IMR-90 (cell line): ENCODE measurements at regions not wholly inside any gene's neighbourhood (a gene's known extent, or its start where the extent isn't known, plus 50 kb on each side); places are given as distances from the start of the nearest gene placed in this dataset.

Experiments used
- ATAC-seq: fragments of 200-7000 bp; cut with Tn5 transposase; 2 replicates; pipeline ENCODE4 v1.9.1; 2020; ENCODE audit warnings: low read depth, mild to moderate bottlenecking, moderate library complexity
- BruUV-seq: library from RNA; stranded (reverse); fragments of 400-500 nt; replicated peaks from 2 replicates; lab custom pipeline; 2021; lab: Mats Ljungman, UMichigan
- CTCF ChIA-PET: fragments of 300-600 bp; formaldehyde crosslinking; extraction: SDS; loops from one replicate; lab custom pipeline; 2021; ENCODE audit warnings: antibody characterized with exemption; lab: Yijun Ruan, JAX
- POLR2A ChIA-PET: fragments of 300-600 bp; sonication (Branson Sonifier 250); formaldehyde crosslinking; loops from one replicate; lab custom pipeline; 2022; ENCODE audit warnings: antibody characterized with exemption; ENCODE audit not compliant: unreplicated experiment; lab: Charles Lee
- DNase-seq: peaks from one replicate; pipeline ENCODE4 v3.0.0; 2013
- H2AFZ ChIP-seq: replicated peaks from 2 replicates; pipeline ENCODE3; 2013; ENCODE audit warnings: low read length, mild to moderate bottlenecking; ENCODE audit not compliant: poor library complexity
- H2AK5ac ChIP-seq: 2 replicates; pipeline ENCODE4 v1.6.1; 2013; ENCODE audit warnings: low read depth, low read length, inconsistent platforms
- H2AK9ac ChIP-seq: replicated peaks from 2 replicates; pipeline ENCODE3; 2013; ENCODE audit warnings: mild to moderate bottlenecking, low read depth, low read length, moderate library complexity; ENCODE audit not compliant: poor library complexity
- H2BK120ac ChIP-seq: 2 replicates; pipeline ENCODE4 v1.6.1; 2013; ENCODE audit warnings: low read depth, low read length, inconsistent platforms
- H2BK15ac ChIP-seq: 3 replicates; pipeline ENCODE4 v1.6.1; 2013; ENCODE audit warnings: low read depth, low read length, inconsistent platforms
- H2BK20ac ChIP-seq: 2 replicates; pipeline ENCODE4 v1.6.1; 2013; ENCODE audit warnings: low read depth, mild to moderate bottlenecking, inconsistent platforms, low read length, moderate library complexity
- H2BK5ac ChIP-seq: 2 replicates; pipeline ENCODE4 v1.6.1; 2013; ENCODE audit warnings: mild to moderate bottlenecking, low read depth, low read length, inconsistent platforms; ENCODE audit not compliant: poor library complexity, severe bottlenecking
- H3K14ac ChIP-seq: replicated peaks from 2 replicates; pipeline ENCODE4 v1.6.1; 2013; ENCODE audit warnings: low read depth, low read length, inconsistent platforms
- H3K18ac ChIP-seq: 2 replicates; pipeline ENCODE4 v1.6.1; 2013; ENCODE audit warnings: low read depth, low read length, control low read depth
- H3K23ac ChIP-seq: 2 replicates; pipeline ENCODE4 v1.6.1; 2013; ENCODE audit warnings: low read depth, low read length, inconsistent platforms
- H3K27ac ChIP-seq: 2 replicates; pipeline ENCODE4 v1.5.1; 2013; ENCODE audit warnings: mild to moderate bottlenecking, control low read depth, low read length; ENCODE audit not compliant: insufficient read depth
- H3K27me3 ChIP-seq: 2 replicates; pipeline ENCODE4 v1.6.1; 2013; ENCODE audit warnings: low read length; ENCODE audit not compliant: control insufficient read depth, insufficient read depth
- H3K36me3 ChIP-seq: 2 replicates; pipeline ENCODE4 v1.6.1; 2013; ENCODE audit warnings: low read length, mixed read lengths; ENCODE audit not compliant: control insufficient read depth, insufficient read depth
- H3K4ac ChIP-seq: 2 replicates; pipeline ENCODE4 v1.6.1; 2013; ENCODE audit warnings: low read depth, low read length, inconsistent platforms
- H3K4me1 ChIP-seq: 2 replicates; pipeline ENCODE4 v1.6.1; 2013; ENCODE audit warnings: low read length, mixed read lengths; ENCODE audit not compliant: control insufficient read depth, insufficient read depth
- H3K4me2 ChIP-seq: 2 replicates; pipeline ENCODE4 v1.6.1; 2013; ENCODE audit warnings: low read depth, mild to moderate bottlenecking, control low read depth, low read length, moderate library complexity
- H3K4me3 ChIP-seq: 2 replicates; pipeline ENCODE4 v1.5.1; 2013; ENCODE audit warnings: low read depth, mild to moderate bottlenecking, control low read depth, low read length, moderate library complexity; ENCODE audit not compliant: insufficient read depth
- H3K56ac ChIP-seq: 2 replicates; pipeline ENCODE4 v1.6.1; 2013; ENCODE audit warnings: low read length, inconsistent platforms; ENCODE audit not compliant: insufficient read depth; ENCODE audit errors: extremely low read depth
- H3K79me1 ChIP-seq, 2 experiments: 2 replicates each; pipeline ENCODE4 v1.6.1; 2013; ENCODE audit warnings: low read length in 2 of 2, inconsistent platforms in 1 of 2, low read depth in 1 of 2
- H3K9ac ChIP-seq: 2 replicates; pipeline ENCODE4 v1.6.1; 2013; ENCODE audit warnings: low read depth, low read length, control low read depth
- H3K9me1 ChIP-seq: 2 replicates; pipeline ENCODE4 v1.6.1; 2013; ENCODE audit warnings: low read length, inconsistent platforms; ENCODE audit not compliant: insufficient read depth
- H3K9me3 ChIP-seq: 2 replicates; pipeline ENCODE4 v1.6.1; 2013; ENCODE audit warnings: low read length; ENCODE audit not compliant: control insufficient read depth, insufficient read depth
- H4K20me1 ChIP-seq: 2 replicates; pipeline ENCODE4 v1.6.1; 2013; ENCODE audit warnings: low read length, inconsistent platforms; ENCODE audit not compliant: insufficient read depth
- H4K5ac ChIP-seq: 2 replicates; pipeline ENCODE4 v1.6.1; 2013; ENCODE audit warnings: mild to moderate bottlenecking, low read depth, low read length, control low read depth
- H4K8ac ChIP-seq, 2 experiments: 2 replicates each; pipeline ENCODE4 v1.6.1; 2013; ENCODE audit warnings: low read depth in 2 of 2, low read length in 2 of 2, control low read depth in 1 of 2, inconsistent platforms in 1 of 2
- H4K91ac ChIP-seq: 2 replicates; pipeline ENCODE4 v1.6.1; 2013; ENCODE audit warnings: low read depth, low read length, inconsistent platforms; ENCODE audit not compliant: insufficient read depth
- BHLHE40 ChIP-seq: fragments of 150-350 bp; IDR thresholded peaks from 2 replicates; pipeline ENCODE4 v1.6.1; 2016; ENCODE audit warnings: mild to moderate bottlenecking, low read depth, low read length
- CEBPB ChIP-seq: IDR thresholded peaks from 2 replicates; pipeline ENCODE4 v1.6.1; 2012; ENCODE audit warnings: low read depth, low read length, improper control_type of control experiment
- CHD1 ChIP-seq: IDR thresholded peaks from 2 replicates; pipeline ENCODE4 v1.6.1; 2012; ENCODE audit warnings: low read depth, low read length, improper control_type of control experiment
- FOS ChIP-seq: fragments of 150-350 bp; IDR thresholded peaks from 2 replicates; pipeline ENCODE4 v1.6.1; 2016; ENCODE audit warnings: low read depth, low read length
- MAZ ChIP-seq: IDR thresholded peaks from 2 replicates; pipeline ENCODE4 v1.6.1; 2012; ENCODE audit warnings: low read depth, mild to moderate bottlenecking, low read length, improper control_type of control experiment, moderate library complexity, borderline replicate concordance
- MXI1 ChIP-seq: IDR thresholded peaks from 2 replicates; pipeline ENCODE4 v1.6.1; 2012; ENCODE audit warnings: low read depth, mild to moderate bottlenecking, low read length, moderate library complexity, borderline replicate concordance
- NFE2L2 ChIP-seq: fragments of 150-350 bp; IDR thresholded peaks from 2 replicates; pipeline ENCODE4 v1.6.1; 2016; ENCODE audit warnings: low read depth, mild to moderate bottlenecking, low read length
- POLR2A ChIP-seq: IDR thresholded peaks from 2 replicates; pipeline ENCODE4 v1.6.1; 2012; ENCODE audit warnings: mild to moderate bottlenecking, low read depth, low read length
- RAD21 ChIP-seq: IDR thresholded peaks from 2 replicates; pipeline ENCODE4 v1.6.1; 2012; ENCODE audit warnings: low read length, improper control_type of control experiment
- RFX5 ChIP-seq: IDR thresholded peaks from 2 replicates; pipeline ENCODE4 v1.8.0; 2012; ENCODE audit warnings: low read depth, mild to moderate bottlenecking, low read length, moderate library complexity
- SMC3 ChIP-seq: fragments of 150-350 bp; IDR thresholded peaks from 2 replicates; pipeline ENCODE4 v1.6.1; 2016; ENCODE audit warnings: low read depth, mild to moderate bottlenecking, antibody characterized with exemption, low read length, moderate library complexity
- WGBS, 2 experiments: methylation state at CpG; one replicate each; pipeline versions ENCODE4 v1.1.5 to v1.1.7; 2013; ENCODE audit warnings: missing lambda C conversion rate in 2 of 2; ENCODE audit not compliant: insufficient read length in 1 of 2; ENCODE audit errors: extremely low coverage in 2 of 2; 5-methylcytosine and 5-hydroxymethylcytosine counted together
- dilution Hi-C: fragments of 300-500 bp; cut with HindIII; formaldehyde crosslinking; loops from one replicate; pipeline ENCODE4 v1.14.3; 2018; ENCODE audit warnings: low sequenced_read_pairs; ENCODE audit not compliant: unreplicated experiment
- in situ Hi-C: fragments of 300-500 bp; cut with MboI; formaldehyde crosslinking; loops from 3 replicates; pipeline ENCODE4 v1.14.3; 2019; ENCODE audit warnings: low sequenced_read_pairs, inconsistent platforms, mixed read lengths
- intact Hi-C: fragments of 100-400 bp; cut with micrococcal nuclease; formaldehyde crosslinking; loops from 2 replicates; pipeline ENCODE4 v1.10.0; 2022
- TF ChIP-seq, protein P1 (sequence below): conservative IDR thresholded peaks from 2 replicates; pipeline ENCODE4 v1.5.1; 2012; ENCODE audit warnings: mild to moderate bottlenecking, low read depth, low read length, improper control_type of control experiment
- TF ChIP-seq, protein P2 (sequence below): fragments of 150-350 bp; IDR thresholded peaks from 2 replicates; pipeline ENCODE4 v1.6.1; 2017; ENCODE audit warnings: mild to moderate bottlenecking, antibody characterized with exemption, low read length, low read depth

DNA sequence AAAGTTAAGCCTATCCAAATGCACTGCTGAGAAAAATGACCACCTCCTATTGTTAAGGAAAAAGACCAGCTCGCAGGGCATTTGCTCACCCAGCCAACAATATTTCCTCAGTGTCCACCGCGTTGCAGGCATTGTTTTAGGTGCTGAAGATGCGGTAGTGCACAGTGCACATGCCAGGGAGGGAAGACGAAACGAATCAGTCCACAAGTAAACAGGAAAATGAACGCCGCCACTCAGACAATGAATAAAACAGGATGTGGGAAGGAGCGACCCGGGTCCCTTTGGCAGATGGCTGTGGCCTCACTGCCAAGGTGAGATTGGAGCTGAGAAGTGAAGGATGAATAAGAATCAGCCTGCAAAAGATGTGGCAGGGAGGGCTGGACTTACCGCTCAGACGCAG lies 249.2 kb downstream of the FOXL1 start:
- Histone ChIP-seq H3K18ac (no peak overlapping the region), H2BK20ac (no peak overlapping the region), H3K27me3 (peaks cover 31% of the 10 kb centered on the region), H3K4me2 (no peak overlapping the region), H3K9me3 (no peaks in the 10 kb centered on the region), H2BK120ac (no peak overlapping the region), H4K5ac (no peak overlapping the region), H2BK15ac (no peak overlapping the region), H4K91ac (no peak overlapping the region), H3K14ac (no peak overlapping the region), H2AK9ac (peak overlapping the region; percentile 17), H2AK5ac (no peak overlapping the region), H3K79me1 (no peaks in the 10 kb centered on the region), H3K9me1 (peaks cover 4% of the 10 kb centered on the region), H2BK5ac (no peak overlapping the region), H3K23ac (no peak overlapping the region), H4K8ac (no peak overlapping the region), H3K4ac (no peak overlapping the region), H2AFZ (peak overlapping the region; percentile 35), H3K56ac (no peak overlapping the region), H3K4me3 (no peak overlapping the region), H3K4me1 (peaks cover 2% of the 10 kb centered on the region; the same call in 1 of the 2 replicates), H3K9ac (no peak overlapping the region), H4K20me1 (no peaks in the 10 kb centered on the region), H3K27ac (no peak overlapping the region), H3K36me3 (no peaks in the 10 kb centered on the region)
- intact Hi-C loops = no loop called here
- dilution Hi-C loops = no loop called here
- no TSS peak for BruUV-seq
- ATAC-seq (no peak), DNase-seq (no peak)
- in situ Hi-C loops = no loop called here
- 18% methylated on average over 2 of the region's 12 CpGs; no CpG with 5 or more reads in 1 of the 2 experiments for WGBS, 2 experiments
- ChIA-PET CTCF (no interaction called here), POLR2A (no interaction called here)
- TF ChIP-seq CEBPB (no peak), NFE2L2 (no peak), RAD21 (no peak), MXI1 (no peak), BHLHE40 (no peak), POLR2A (no peak), RFX5 (no peak), MAZ (no peak), SMC3 (no peak), FOS (no peak), CHD1 (no peak)
- TF ChIP-seq, protein P1, sequence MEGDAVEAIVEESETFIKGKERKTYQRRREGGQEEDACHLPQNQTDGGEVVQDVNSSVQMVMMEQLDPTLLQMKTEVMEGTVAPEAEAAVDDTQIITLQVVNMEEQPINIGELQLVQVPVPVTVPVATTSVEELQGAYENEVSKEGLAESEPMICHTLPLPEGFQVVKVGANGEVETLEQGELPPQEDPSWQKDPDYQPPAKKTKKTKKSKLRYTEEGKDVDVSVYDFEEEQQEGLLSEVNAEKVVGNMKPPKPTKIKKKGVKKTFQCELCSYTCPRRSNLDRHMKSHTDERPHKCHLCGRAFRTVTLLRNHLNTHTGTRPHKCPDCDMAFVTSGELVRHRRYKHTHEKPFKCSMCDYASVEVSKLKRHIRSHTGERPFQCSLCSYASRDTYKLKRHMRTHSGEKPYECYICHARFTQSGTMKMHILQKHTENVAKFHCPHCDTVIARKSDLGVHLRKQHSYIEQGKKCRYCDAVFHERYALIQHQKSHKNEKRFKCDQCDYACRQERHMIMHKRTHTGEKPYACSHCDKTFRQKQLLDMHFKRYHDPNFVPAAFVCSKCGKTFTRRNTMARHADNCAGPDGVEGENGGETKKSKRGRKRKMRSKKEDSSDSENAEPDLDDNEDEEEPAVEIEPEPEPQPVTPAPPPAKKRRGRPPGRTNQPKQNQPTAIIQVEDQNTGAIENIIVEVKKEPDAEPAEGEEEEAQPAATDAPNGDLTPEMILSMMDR = no peak
- TF ChIP-seq, protein P2, sequence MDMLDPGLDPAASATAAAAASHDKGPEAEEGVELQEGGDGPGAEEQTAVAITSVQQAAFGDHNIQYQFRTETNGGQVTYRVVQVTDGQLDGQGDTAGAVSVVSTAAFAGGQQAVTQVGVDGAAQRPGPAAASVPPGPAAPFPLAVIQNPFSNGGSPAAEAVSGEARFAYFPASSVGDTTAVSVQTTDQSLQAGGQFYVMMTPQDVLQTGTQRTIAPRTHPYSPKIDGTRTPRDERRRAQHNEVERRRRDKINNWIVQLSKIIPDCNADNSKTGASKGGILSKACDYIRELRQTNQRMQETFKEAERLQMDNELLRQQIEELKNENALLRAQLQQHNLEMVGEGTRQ = no peak
